ENCODE measurements at regions not wholly inside any gene's neighbourhood (a gene's known extent, or its start where the extent isn't known, plus 50 kb on each side); places are given as distances from the start of the nearest gene placed in this dataset.

GRCh38 chrX:114508756-114509155 is 75.1 kb upstream of the HTR2C start:
- TF ChIP-seq POLR2A (IDR thresholded peaks at IDR 0.05; ENCODE audit: low read depth, low read length) (no peak), EZH2 (IDR thresholded peaks at IDR 0.05; ENCODE audit: borderline replicate concordance, control insufficient read depth, low read depth, low read length) (no peak), REST (IDR thresholded peaks at IDR 0.05; ENCODE audit: low read depth, low read length) (no peak), MEF2A (IDR thresholded peaks at IDR 0.05; ENCODE audit: insufficient read depth, low read depth, low read length) (no peak), TAF1 (IDR thresholded peaks at IDR 0.05; ENCODE audit: borderline replicate concordance, low read depth, low read length) (no peak), CTCF (IDR thresholded peaks at IDR 0.05 in 2 of 3, conservative IDR thresholded peaks at IDR 0.05 in 1 of 3; ENCODE audit: control insufficient read depth in 2 of 3, extremely low read depth in 1 of 3, insufficient read depth in 1 of 3, low read depth in 3 of 3, low read length in 3 of 3) (no peak), RCOR1 (conservative IDR thresholded peaks at IDR 0.05; ENCODE audit: low read depth, low read length) (no peak)
